ENCODE measurements at regions not wholly inside any gene's neighbourhood (a gene's known extent, or its start where the extent isn't known, plus 50 kb on each side); places are given as distances from the start of the nearest gene placed in this dataset.

- DNase-seq (ENCODE audit: low spot score) = no peak
- TF ChIP-seq CTCF (conservative IDR thresholded peaks at IDR 0.05; ENCODE audit: low read depth) = no peak
- ChIA-PET POLR2A (ENCODE audit: low non-redundant PET) (no interaction called here), CTCF (interaction anchor here (0.6 to 1.0 kb wide), 2 partner anchors 227 to 309 kb away, joined by 3 read pairs; no protein-coding TSS in a partner anchor)
- no peak overlapping the region for H3K27ac ChIP-seq
These were observed 113.1 kb upstream of the TMCC3 start for GRCh38 chr12:94763462-94763861.

GRCh38 chr12:94762943-94763342, 112.6 kb upstream of the TMCC3 start:
- no peak overlapping the region for H3K27ac ChIP-seq
- DNase-seq (ENCODE audit: low spot score) = no peak
- TF ChIP-seq CTCF (conservative IDR thresholded peaks at IDR 0.05; ENCODE audit: low read depth) = no peak
- POLR2A ChIA-PET (ENCODE audit: low non-redundant PET) = no interaction called here
- CTCF ChIA-PET = interaction anchor here (1.0 kb wide), 2 partner anchors 226 to 627 kb away, joined by 3 read pairs; no protein-coding TSS in a partner anchor

- no peak for TF ChIP-seq CTCF (conservative IDR thresholded peaks at IDR 0.05; ENCODE audit: low read depth)
- no peak overlapping the region for H3K27ac ChIP-seq
- no peak for DNase-seq (ENCODE audit: low spot score)
- ChIA-PET CTCF (interaction anchor here (0.6 to 1.0 kb wide), 5 partner anchors 52 to 626 kb away, joined by 3 read pairs; no protein-coding TSS in a partner anchor), POLR2A (ENCODE audit: low non-redundant PET) (no interaction called here)
These were observed 112.0 kb upstream of the TMCC3 start for GRCh38 chr12:94762259-94762942.

GRCh38 chr12:94761559-94761958, 111.2 kb upstream of the TMCC3 start:
- ChIA-PET POLR2A (ENCODE audit: low non-redundant PET) (no interaction called here), CTCF (interaction anchor here (0.6 kb wide), 1 partner anchor 279 kb away, joined by 3 read pairs; no protein-coding TSS in a partner anchor)
- TF ChIP-seq CTCF (conservative IDR thresholded peaks at IDR 0.05; ENCODE audit: low read depth) = no peak
- DNase-seq (ENCODE audit: low spot score) = peak; percentile 84
- no peak overlapping the region for H3K27ac ChIP-seq

- no peak for DNase-seq (ENCODE audit: low spot score)
- TF ChIP-seq CTCF (conservative IDR thresholded peaks at IDR 0.05; ENCODE audit: low read depth) = no peak
- no peak overlapping the region for H3K27ac ChIP-seq
- ChIA-PET CTCF (no interaction called here), POLR2A (ENCODE audit: low non-redundant PET) (no interaction called here)
These were observed 110.4 kb upstream of the TMCC3 start for GRCh38 chr12:94760786-94761185.

- no peak overlapping the region for H3K27ac ChIP-seq
- ChIA-PET POLR2A (ENCODE audit: low non-redundant PET) (no interaction called here), CTCF (no interaction called here)
- no peak for DNase-seq (ENCODE audit: low spot score)
- no peak for TF ChIP-seq CTCF (conservative IDR thresholded peaks at IDR 0.05; ENCODE audit: low read depth)
These were observed 106.4 kb upstream of the TMCC3 start for GRCh38 chr12:94756789-94757188.
